ENCODE measurements at regions not wholly inside any gene's neighbourhood (a gene's known extent, or its start where the extent isn't known, plus 50 kb on each side); places are given as distances from the start of the nearest gene placed in this dataset.

DNA sequence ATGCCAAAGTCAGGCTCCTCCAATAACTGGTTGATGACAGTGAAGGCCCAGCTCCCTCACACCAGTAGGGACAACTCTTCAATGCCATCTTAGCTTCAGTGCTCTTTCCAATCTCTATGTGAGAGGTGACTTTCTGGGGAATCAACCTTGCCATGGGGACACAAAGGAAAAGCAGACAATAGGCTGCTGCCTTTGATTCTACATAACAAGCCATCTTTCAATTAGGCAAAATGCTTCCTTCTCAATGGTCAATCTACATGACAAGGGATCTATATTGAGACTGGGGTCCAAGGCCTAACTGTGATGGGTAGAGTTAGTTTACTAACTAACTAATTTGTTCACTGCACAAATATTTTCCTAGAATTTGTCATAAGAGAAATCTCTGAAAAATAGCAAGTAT lies 1417.5 kb upstream of the SEL1L start:
- TF ChIP-seq NFRKB (IDR thresholded peaks at IDR 0.05) (no peak), FOXM1 (IDR thresholded peaks at IDR 0.05; ENCODE audit: borderline replicate concordance) (no peak), BHLHE40 (IDR thresholded peaks at IDR 0.05; ENCODE audit: borderline replicate concordance) (no peak), SP1 (IDR thresholded peaks at IDR 0.05) (no peak), FOXA1 (IDR thresholded peaks at IDR 0.05) (no peak), ARNT (IDR thresholded peaks at IDR 0.05) (no peak), ELF4 (IDR thresholded peaks at IDR 0.05) (no peak), LEF1 (IDR thresholded peaks at IDR 0.05; ENCODE audit: borderline replicate concordance) (no peak), SUZ12 (IDR thresholded peaks at IDR 0.05) (no peak), TARDBP (IDR thresholded peaks at IDR 0.05) (no peak), HDGF (IDR thresholded peaks at IDR 0.05; ENCODE audit: borderline replicate concordance) (no peak)
- TF ChIP-seq, protein P1, sequence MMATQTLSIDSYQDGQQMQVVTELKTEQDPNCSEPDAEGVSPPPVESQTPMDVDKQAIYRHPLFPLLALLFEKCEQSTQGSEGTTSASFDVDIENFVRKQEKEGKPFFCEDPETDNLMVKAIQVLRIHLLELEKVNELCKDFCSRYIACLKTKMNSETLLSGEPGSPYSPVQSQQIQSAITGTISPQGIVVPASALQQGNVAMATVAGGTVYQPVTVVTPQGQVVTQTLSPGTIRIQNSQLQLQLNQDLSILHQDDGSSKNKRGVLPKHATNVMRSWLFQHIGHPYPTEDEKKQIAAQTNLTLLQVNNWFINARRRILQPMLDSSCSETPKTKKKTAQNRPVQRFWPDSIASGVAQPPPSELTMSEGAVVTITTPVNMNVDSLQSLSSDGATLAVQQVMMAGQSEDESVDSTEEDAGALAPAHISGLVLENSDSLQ (IDR thresholded peaks at IDR 0.05), result no peak
